Natural killer cell (primary cell): ENCODE measurements at regions not wholly inside any gene's neighbourhood (a gene's known extent, or its start where the extent isn't known, plus 50 kb on each side); places are given as distances from the start of the nearest gene placed in this dataset.

Experiments used
- ATAC-seq, 3 donors: fragments of 150-1000 bp in 2 of 3; fragments of 200-7000 bp in 1 of 3; cut with Tn5 transposase; 1 replicate in 1 of 3; 2 replicates in 2 of 3; pipeline ENCODE4 v1.10.0; 2021; ENCODE audit warnings: mild to moderate bottlenecking in 2 of 3, moderate library complexity in 2 of 3
- DNase-seq, 2 donors: peaks; one replicate each; pipeline versions ENCODE4 v3.0.0 to v3.0.0-alpha.2; 2013 to 2021; ENCODE audit warnings: mixed read lengths in 1 of 2
- H3K27ac ChIP-seq: one replicate; pipeline ENCODE4 v1.5.1; 2013; ENCODE audit warnings: mild to moderate bottlenecking, low read length
- H3K27me3 ChIP-seq: one replicate; pipeline ENCODE4 v1.6.1; 2013; ENCODE audit warnings: low read length; ENCODE audit not compliant: control insufficient read depth, insufficient read depth
- H3K36me3 ChIP-seq: one replicate; pipeline ENCODE4 v1.6.1; 2013; ENCODE audit warnings: low read length; ENCODE audit not compliant: control insufficient read depth, insufficient read depth
- H3K4me1 ChIP-seq: one replicate; pipeline ENCODE4 v1.6.1; 2013; ENCODE audit warnings: low read length; ENCODE audit not compliant: control insufficient read depth, insufficient read depth
- H3K4me3 ChIP-seq: one replicate; pipeline ENCODE4 v1.5.1; 2013; ENCODE audit warnings: low read length
- H3K9me3 ChIP-seq: one replicate; pipeline ENCODE4 v1.6.1; 2013; ENCODE audit warnings: low read length; ENCODE audit not compliant: control insufficient read depth, insufficient read depth
- H3K27ac Mint-ChIP-seq, 2 donors: one replicate each; pipeline ENCODE4 v1.8.0; 2022; ENCODE audit warnings: mild to moderate bottlenecking in 2 of 2, mixed read lengths in 2 of 2, moderate library complexity in 1 of 2
- H3K27me3 Mint-ChIP-seq, 2 donors: one replicate each; pipeline ENCODE4 v1.8.0; 2022; ENCODE audit warnings: low read depth in 2 of 2, mixed read lengths in 2 of 2
- H3K36me3 Mint-ChIP-seq: one replicate; pipeline ENCODE4 v1.8.0; 2022; ENCODE audit warnings: mixed read lengths
- H3K4me1 Mint-ChIP-seq, 2 donors: one replicate each; pipeline ENCODE4 v1.8.0; 2022; ENCODE audit warnings: mixed read lengths in 2 of 2
- H3K4me3 Mint-ChIP-seq: one replicate; pipeline ENCODE4 v1.8.0; 2022; ENCODE audit warnings: mild to moderate bottlenecking, moderate library complexity, mixed read lengths
- H3K9me3 Mint-ChIP-seq, 2 donors: one replicate each; pipeline ENCODE4 v1.8.0; 2022; ENCODE audit warnings: mixed read lengths in 2 of 2
- WGBS: methylation state at CpG from one replicate; pipeline ENCODE4 v1.1.7; 2013; ENCODE audit warnings: missing lambda C conversion rate; ENCODE audit not compliant: insufficient coverage; 5-methylcytosine and 5-hydroxymethylcytosine counted together
- intact Hi-C: fragments of 100-400 bp; cut with micrococcal nuclease; formaldehyde crosslinking; loops from one replicate; pipeline ENCODE4 v1.14.2; 2022
- TF ChIP-seq, protein P1 (sequence below): fragments of 200-600 bp; IDR thresholded peaks from one replicate; pipeline ENCODE4 v1.8.0; 2022; ENCODE audit warnings: antibody characterized with exemption

DNA sequence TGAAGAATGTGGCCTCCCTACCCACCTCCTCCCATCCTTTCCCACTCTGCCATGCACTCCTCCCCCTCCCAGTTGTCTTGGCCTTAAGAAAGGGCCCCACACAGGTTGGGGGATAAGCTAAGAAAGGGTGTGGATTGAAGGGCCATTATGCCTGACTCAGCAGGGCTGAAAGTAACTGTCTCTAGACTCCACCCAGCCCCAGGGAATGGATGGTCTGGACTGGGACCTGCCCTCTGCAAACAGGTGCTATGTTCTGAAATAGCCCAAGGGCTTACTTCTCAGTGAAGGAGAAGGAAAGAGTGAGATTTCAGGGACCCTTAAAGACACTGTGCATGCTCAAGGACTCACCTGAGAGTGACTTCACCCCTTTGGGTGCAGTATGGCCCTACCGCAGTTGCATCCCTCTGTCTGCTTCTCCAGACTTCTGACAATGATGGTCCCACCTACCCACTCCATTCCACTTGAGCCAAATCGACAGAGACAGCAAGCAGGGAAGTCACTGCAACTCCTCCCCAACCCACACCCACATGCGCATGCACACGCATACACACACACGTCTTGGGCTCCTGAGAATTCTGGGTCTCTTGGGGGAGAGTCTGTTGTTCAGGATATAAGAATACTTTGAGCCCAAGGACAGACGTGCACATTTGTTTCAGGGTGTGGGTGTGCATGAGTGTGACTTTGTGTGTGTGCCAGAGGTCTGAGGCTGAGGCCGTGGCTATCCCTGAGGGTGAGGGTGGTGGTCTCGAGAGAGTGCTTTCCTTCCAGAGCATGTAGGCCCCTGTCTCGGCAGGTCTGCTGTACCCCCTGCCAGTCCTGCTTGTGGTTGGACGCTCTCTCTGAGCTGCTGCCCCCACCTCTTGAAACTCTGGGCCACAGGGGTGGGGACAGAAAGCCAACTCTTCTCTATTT is 231.9 kb downstream of the PTPRU start:
- no peak overlapping the region for H3K4me3 Mint-ChIP-seq

DNA sequence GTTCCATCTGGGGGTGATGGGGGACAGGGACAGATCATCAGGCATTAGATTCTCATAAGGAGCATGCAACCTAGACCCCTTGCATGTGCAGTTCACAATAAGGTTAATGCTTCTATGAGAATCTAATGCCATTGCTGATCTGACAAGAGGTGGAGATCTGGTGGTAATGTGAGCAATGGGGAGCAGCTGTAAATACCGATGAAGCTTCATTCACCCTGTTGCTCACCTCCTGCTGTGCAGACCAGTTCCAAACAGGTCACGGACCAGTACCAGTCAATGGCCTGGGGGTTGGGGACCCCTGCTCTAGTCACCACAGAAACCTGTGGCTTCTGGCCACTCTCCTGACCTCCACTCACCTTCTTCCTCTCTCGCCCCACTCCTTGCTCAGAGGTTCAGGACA is 229.9 kb downstream of the PTPRU start:
- Mint-ChIP-seq H3K27me3 (peaks cover 16 to 36% of the 10 kb centered on the region in 2 donors), H3K27ac (no peak overlapping the region), H3K9me3 (peaks cover 0 to 3% of the 10 kb centered on the region in 2 donors), H3K4me3 (no peak overlapping the region), H3K4me1 (no peaks in the 10 kb centered on the region), H3K36me3 (no peaks in the 10 kb centered on the region)
- Histone ChIP-seq H3K9me3 (no peaks in the 10 kb centered on the region), H3K27ac (no peak overlapping the region), H3K4me3 (no peak overlapping the region), H3K36me3 (no peaks in the 10 kb centered on the region), H3K4me1 (no peaks in the 10 kb centered on the region), H3K27me3 (no peaks in the 10 kb centered on the region)
- DNase-seq (no peak), ATAC-seq (no peak)
- 72% methylated on average over 3 of the region's 3 CpGs for WGBS
- intact Hi-C loops = no loop called here
- TF ChIP-seq, protein P1, sequence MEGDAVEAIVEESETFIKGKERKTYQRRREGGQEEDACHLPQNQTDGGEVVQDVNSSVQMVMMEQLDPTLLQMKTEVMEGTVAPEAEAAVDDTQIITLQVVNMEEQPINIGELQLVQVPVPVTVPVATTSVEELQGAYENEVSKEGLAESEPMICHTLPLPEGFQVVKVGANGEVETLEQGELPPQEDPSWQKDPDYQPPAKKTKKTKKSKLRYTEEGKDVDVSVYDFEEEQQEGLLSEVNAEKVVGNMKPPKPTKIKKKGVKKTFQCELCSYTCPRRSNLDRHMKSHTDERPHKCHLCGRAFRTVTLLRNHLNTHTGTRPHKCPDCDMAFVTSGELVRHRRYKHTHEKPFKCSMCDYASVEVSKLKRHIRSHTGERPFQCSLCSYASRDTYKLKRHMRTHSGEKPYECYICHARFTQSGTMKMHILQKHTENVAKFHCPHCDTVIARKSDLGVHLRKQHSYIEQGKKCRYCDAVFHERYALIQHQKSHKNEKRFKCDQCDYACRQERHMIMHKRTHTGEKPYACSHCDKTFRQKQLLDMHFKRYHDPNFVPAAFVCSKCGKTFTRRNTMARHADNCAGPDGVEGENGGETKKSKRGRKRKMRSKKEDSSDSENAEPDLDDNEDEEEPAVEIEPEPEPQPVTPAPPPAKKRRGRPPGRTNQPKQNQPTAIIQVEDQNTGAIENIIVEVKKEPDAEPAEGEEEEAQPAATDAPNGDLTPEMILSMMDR = no peak

More for the DNA sequence above, 231.9 kb downstream of the PTPRU start:
- no peak overlapping the region for H3K27ac ChIP-seq
- no peaks in the 10 kb centered on the region for H3K4me1 ChIP-seq
- 51% methylated on average over 8 of the region's 10 CpGs for WGBS
- Mint-ChIP-seq H3K4me1 (no peaks in the 10 kb centered on the region), H3K9me3 (peaks cover 0 to 3% of the 10 kb centered on the region in 2 donors), H3K36me3 (no peaks in the 10 kb centered on the region), H3K27me3 (peaks cover 20 to 49% of the 10 kb centered on the region in 2 donors), H3K27ac (no peak overlapping the region)
- no peak overlapping the region for H3K4me3 ChIP-seq
- H3K36me3 ChIP-seq = no peaks in the 10 kb centered on the region
- TF ChIP-seq, protein P1 = no peak
- no peaks in the 10 kb centered on the region for H3K27me3 ChIP-seq
- DNase-seq (no peak), ATAC-seq (no peak)
- intact Hi-C loops = no loop called here
- no peaks in the 10 kb centered on the region for H3K9me3 ChIP-seq

DNA sequence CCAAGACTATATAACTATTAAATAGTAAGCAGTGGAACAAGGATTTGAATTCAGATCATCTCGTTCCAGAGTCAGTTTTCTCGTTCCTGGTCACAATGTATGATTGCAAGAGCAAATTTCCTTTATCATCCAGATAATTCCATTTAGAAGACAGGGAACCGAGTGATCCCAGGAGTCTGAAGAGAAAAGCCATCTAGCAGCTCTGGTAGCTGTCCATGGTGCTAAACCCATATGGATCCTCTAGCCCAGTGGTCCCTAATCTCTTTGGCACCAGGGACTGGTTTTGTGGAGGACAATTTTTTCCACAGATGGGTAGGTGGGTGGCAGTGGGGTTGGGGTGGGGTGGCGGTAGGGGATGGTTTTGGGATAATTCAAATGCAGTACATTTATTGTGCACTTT is 229.4 kb downstream of the PTPRU start:
- H3K27ac Mint-ChIP-seq = no peak overlapping the region
- H3K9me3 Mint-ChIP-seq = peaks cover 0 to 3% of the 10 kb centered on the region in 2 donors
- ATAC-seq (no peak), DNase-seq (no peak)
- H3K36me3 ChIP-seq = no peaks in the 10 kb centered on the region
- no peaks in the 10 kb centered on the region for H3K36me3 Mint-ChIP-seq
- TF ChIP-seq, protein P1 = no peak
- WGBS = 71% methylated on average over 3 of the region's 4 CpGs
- no peak overlapping the region for H3K4me3 Mint-ChIP-seq
- no peaks in the 10 kb centered on the region for H3K4me1 ChIP-seq
- peaks cover 16 to 36% of the 10 kb centered on the region in 2 donors for H3K27me3 Mint-ChIP-seq
- no peaks in the 10 kb centered on the region for H3K4me1 Mint-ChIP-seq
- H3K27me3 ChIP-seq = no peaks in the 10 kb centered on the region
- H3K4me3 ChIP-seq = no peak overlapping the region
- no peak overlapping the region for H3K27ac ChIP-seq
- no peaks in the 10 kb centered on the region for H3K9me3 ChIP-seq
- intact Hi-C loops = no loop called here
